Fibroblast of skin of abdomen (primary cell): ENCODE measurements at regions not wholly inside any gene's neighbourhood (a gene's known extent, or its start where the extent isn't known, plus 50 kb on each side); places are given as distances from the start of the nearest gene placed in this dataset.

Experiments
- DNase-seq: peaks from one replicate; pipeline ENCODE4 v3.0.0-alpha.2; 2013

DNA sequence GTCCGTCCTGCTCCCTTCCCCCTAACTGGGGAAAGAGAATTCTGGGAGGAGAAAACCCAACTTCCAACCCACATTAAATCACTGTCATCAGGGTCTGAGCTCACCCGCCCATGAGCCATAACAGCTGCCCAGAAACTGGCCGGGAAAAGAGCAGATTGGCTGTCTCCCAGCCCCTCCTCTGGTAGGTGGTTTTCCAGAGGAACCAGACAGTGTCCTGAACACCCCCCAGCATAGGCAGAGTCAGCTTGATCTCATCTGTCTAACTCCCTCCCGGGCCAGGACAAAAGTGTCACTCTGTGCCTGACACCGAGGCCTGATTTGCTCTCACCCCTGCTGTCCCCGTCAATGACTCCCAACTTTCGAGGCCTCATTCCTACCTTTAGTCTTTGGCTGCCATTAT lies 197.0 kb downstream of the AXIN2 start:
- no peak for DNase-seq

- no peak for DNase-seq
Measured at GRCh38 chr17:65362826-65363225, 198.6 kb downstream of the AXIN2 start.

GRCh38 chr17:65360961-65361552 lies 200.4 kb downstream of the AXIN2 start:
- DNase-seq: no peak

DNA sequence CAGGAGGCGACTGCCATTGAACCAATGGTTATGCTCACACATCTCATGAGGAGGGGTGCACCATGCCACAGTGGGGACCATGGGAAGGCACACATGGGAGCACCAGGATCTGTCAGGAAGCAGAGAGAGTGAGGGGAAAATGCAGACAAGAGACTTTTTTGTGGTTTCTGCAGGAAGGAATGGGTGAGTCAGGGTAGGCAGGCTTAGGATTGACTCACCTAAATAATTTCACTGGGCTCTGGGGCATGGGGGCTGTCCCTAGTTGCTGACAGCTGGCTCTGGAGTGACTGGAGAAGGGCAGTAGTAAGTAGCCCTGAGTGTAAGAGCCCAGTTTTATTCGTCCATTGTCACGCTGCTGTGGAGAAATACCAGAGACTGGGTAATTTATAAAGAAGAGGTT lies 202.4 kb downstream of the AXIN2 start:
- peak; percentile 86 for DNase-seq

- no peak for DNase-seq
Measured at GRCh38 chr17:65356536-65356935, 204.9 kb downstream of the AXIN2 start.

- no peak for DNase-seq
Measured at GRCh38 chr17:65355246-65355645, 206.2 kb downstream of the AXIN2 start.

GRCh38 chr17:65349916-65350315 lies 211.5 kb downstream of the AXIN2 start:
- DNase-seq: no peak

GRCh38 chr17:65346166-65346565 lies 209.0 kb downstream of the RGS9 start:
- DNase-seq: no peak

GRCh38 chr17:65345261-65346005 lies 208.3 kb downstream of the RGS9 start:
- no peak for DNase-seq

- no peak for DNase-seq
Measured at GRCh38 chr17:65340401-65340800, 203.2 kb downstream of the RGS9 start.

- DNase-seq: no peak
Measured at GRCh38 chr17:65334406-65334805, 197.2 kb downstream of the RGS9 start.

GRCh38 chr17:65332779-65333178 lies 195.6 kb downstream of the RGS9 start:
- DNase-seq: no peak

DNA sequence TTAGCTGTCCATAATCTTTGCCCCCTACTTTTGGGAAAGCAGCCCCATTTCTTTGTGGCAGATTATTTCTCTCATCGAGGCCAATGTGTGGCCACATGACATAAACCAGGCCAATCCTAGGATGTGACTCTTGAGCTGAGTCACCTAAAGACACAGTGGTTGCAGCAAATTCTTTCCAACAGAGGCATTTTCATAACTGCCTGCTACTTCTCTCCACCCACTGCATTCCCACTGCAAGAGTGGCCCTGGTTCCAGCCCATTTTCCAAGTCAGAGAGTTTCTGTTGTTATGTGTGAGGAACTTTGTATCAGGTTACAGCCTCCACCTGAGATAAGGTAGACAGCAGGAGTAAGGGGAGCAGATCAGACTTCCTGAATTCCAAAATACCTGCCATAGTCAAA lies 195.2 kb downstream of the RGS9 start:
- DNase-seq: peak; percentile 41

- DNase-seq: no peak
Measured at GRCh38 chr17:65328567-65328966, 191.4 kb downstream of the RGS9 start.

- peak; percentile 9 for DNase-seq
Measured at GRCh38 chr17:65324611-65325342, 187.6 kb downstream of the RGS9 start.

- no peak for DNase-seq
Measured at GRCh38 chr17:65323049-65323448, 185.9 kb downstream of the RGS9 start.

GRCh38 chr17:65320820-65321219 lies 183.7 kb downstream of the RGS9 start:
- DNase-seq: no peak

DNA sequence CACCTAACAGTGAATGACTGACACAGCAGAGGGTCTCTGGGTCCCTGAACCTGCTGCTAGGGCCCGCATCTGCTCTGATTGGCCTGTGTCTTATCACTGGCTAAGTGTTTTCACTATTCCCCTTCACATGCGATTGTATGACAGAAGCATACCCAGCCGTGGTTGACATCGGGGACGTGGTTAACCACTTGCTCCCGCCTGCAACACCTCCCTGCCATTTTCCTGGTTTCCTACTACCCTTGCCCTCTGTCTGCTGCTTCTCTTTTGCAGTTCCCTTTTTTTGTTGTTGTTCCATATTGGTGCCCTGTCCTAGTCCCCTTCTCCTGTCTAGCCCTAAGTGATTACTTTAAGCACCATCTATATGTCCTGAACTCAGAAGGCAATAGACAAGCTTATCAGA lies 177.0 kb downstream of the RGS9 start:
- no peak for DNase-seq

DNA sequence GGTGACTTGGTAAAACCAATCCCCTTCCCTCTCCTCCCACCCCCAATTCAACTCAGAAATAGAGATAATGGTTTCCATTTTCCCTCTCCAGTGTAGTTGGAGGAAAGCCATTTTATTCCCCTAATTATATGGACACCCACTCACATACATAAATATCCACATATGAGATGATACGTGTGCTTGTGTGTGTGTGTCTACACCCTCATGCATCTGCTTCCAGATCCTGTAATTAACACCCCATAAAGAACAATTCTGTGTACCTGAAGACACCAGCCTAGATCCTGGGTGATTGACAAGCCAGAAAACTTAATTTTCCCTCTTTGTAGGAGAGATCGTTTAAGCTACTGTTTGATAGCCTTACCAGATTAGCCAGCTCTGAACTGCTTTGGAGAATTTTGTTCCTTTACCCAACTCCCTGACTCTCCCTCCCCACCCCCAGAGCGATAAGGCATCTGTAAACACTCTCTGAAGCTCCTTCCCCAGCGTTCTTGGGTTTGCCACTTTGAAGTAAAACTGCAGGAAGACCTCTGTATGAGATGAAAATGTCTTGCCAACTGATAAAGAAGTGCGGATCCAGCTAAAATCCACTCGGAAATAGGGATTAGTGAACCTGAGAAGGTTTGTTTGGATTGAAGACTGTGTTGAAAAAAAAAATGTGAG lies 175.7 kb downstream of the RGS9 start:
- DNase-seq: no peak

DNA sequence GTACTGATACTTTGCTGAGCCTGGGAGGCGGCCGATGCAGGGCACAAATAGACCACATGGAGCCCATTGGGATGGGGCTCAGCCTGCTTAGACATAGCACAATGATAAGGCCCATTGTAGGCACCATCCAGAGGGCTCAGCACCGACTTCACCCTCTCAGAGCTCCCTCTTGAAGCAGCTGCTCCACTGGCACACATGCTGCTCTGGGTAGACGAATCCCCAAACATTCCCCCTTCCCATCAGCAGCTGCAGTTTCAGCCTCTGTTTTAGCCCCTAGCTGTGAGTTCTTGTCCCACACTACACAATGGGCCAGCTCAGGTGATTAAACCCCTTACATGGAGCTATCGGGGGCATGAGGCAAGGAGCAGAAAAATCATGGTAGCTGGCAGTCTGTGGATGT lies 174.1 kb downstream of the RGS9 start:
- no peak for DNase-seq

DNA sequence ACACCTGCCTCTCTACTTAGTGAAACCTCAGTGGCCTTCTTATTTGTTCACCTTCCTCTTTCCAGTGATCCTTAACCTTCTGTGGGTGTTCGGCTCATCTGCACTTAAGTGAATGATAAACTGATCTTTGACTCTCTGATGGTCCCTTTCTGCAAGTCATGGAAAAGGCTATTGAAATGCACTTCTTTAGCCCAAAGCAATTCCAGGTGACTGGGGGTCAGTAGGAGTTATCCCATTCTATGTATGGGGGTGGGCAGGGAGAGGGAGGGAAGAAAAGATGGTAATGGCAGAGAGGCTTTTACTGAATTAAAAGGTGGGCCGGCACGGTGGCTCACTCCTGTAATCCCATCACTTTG lies 170.8 kb downstream of the RGS9 start:
- no peak for DNase-seq

DNA sequence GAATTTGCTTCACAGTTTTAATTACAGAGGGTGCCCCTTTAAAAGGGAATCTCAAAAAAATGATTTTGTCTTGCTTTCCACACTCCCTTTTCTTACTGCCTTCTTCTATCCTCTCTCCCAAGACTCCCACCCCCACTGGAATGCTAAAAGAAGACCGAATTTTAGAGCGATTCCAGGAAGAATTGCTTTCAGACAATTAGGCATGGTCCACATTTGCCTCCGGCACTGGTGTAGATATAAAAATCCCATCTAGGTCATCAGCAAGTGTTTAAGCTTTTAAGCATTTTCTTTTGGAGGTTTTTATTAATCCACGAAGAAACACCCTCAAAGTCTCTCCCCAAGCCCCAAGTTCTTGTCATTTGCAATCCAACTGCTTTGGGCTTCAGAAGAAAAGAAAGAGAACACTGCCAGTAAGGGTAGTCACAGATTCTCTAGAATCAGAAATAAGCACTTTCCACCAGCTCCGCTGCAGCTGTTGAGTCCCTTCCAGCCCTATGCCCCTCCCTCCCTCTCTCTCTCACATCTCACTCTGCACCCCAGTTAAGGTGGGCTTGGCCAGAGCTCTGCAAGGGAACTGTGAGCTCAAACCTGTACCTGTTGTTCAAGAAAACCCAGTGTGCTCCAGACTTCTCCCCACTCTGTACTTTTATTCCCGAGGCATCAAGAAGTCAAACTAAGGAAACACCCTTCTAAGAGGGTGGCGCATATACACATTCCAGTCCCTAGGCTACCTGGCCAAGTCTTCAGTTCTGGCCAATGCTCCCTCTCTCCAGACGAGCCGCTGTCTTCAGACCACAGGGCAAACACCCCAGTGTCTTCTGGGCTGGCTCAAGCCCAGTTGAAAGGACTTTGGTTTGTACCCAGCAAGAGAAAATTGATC lies 170.2 kb downstream of the RGS9 start:
- no peak for DNase-seq
